ENCODE measurements at regions not wholly inside any gene's neighbourhood (a gene's known extent, or its start where the extent isn't known, plus 50 kb on each side); places are given as distances from the start of the nearest gene placed in this dataset.

- TF ChIP-seq CTCF (IDR thresholded peaks at IDR 0.05; ENCODE audit: low read length) = no peak
- TF ChIP-seq EZH2 (optimal IDR thresholded peaks at IDR 0.05; ENCODE audit: low read depth, low read length) = no peak
- no peak for TF ChIP-seq EZH2phosphoT487 (IDR thresholded peaks at IDR 0.05; ENCODE audit: low read length)
- Histone ChIP-seq H3K36me3 (replicated peaks; ENCODE audit: insufficient read depth, low read length) (no peaks in the 10 kb centered on the region), H3F3A (ENCODE audit: insufficient read depth, low read length) (no peaks in the 10 kb centered on the region), H3K4me1 (ENCODE audit: low read length) (0 out of 2 replicates have a peak, but pooled peaks cover 1% of the 10 kb centered on the region), H3K9ac (ENCODE audit: low read length) (no peak overlapping the region), H3K79me2 (ENCODE audit: low read length) (no peaks in the 10 kb centered on the region), H4K20me1 (ENCODE audit: insufficient read depth, low read length) (no peaks in the 10 kb centered on the region), H3K4me3 (ENCODE audit: low read length) (no peak overlapping the region), H3K4me2 (ENCODE audit: low read depth, low read length) (no peak overlapping the region), H3K9me3 (replicated peaks; ENCODE audit: insufficient read depth, low read length) (no peaks in the 10 kb centered on the region), H2AFZ (ENCODE audit: low read length) (no peak overlapping the region), H3K9me2 (replicated peaks; ENCODE audit: insufficient read depth, low read length) (no peaks in the 10 kb centered on the region), H3K27me3 (replicated peaks; ENCODE audit: insufficient read depth, low read length) (no peaks in the 10 kb centered on the region), H3K27ac (ENCODE audit: low read length) (no peak overlapping the region)
- DNase-seq = no peak
Observed at GRCh38 chr12:25424211-25424731, 128.8 kb downstream of the LMNTD1 start.

GRCh38 chr12:25423355-25424050 lies 129.6 kb downstream of the LMNTD1 start:
- Histone ChIP-seq H3F3A (ENCODE audit: insufficient read depth, low read length) (no peaks in the 10 kb centered on the region), H3K27ac (ENCODE audit: low read length) (no peak overlapping the region), H3K79me2 (ENCODE audit: low read length) (no peaks in the 10 kb centered on the region), H3K9me2 (replicated peaks; ENCODE audit: insufficient read depth, low read length) (no peaks in the 10 kb centered on the region), H3K27me3 (replicated peaks; ENCODE audit: insufficient read depth, low read length) (no peaks in the 10 kb centered on the region), H3K4me3 (ENCODE audit: low read length) (no peak overlapping the region), H3K4me1 (ENCODE audit: low read length) (no peaks in the 10 kb centered on the region), H3K36me3 (replicated peaks; ENCODE audit: insufficient read depth, low read length) (no peaks in the 10 kb centered on the region), H4K20me1 (ENCODE audit: insufficient read depth, low read length) (no peaks in the 10 kb centered on the region), H3K4me2 (ENCODE audit: low read depth, low read length) (no peak overlapping the region), H3K9ac (ENCODE audit: low read length) (no peak overlapping the region), H2AFZ (ENCODE audit: low read length) (no peak overlapping the region), H3K9me3 (replicated peaks; ENCODE audit: insufficient read depth, low read length) (no peaks in the 10 kb centered on the region)
- TF ChIP-seq EZH2phosphoT487 (IDR thresholded peaks at IDR 0.05; ENCODE audit: low read length) (no peak), CTCF (IDR thresholded peaks at IDR 0.05; ENCODE audit: low read length) (no peak), EZH2 (optimal IDR thresholded peaks at IDR 0.05; ENCODE audit: low read depth, low read length) (no peak)
- no peak for DNase-seq

GRCh38 chr12:25422241-25422640 lies 130.8 kb downstream of the LMNTD1 start:
- H3K27me3 ChIP-seq (replicated peaks; ENCODE audit: insufficient read depth, low read length) = no peaks in the 10 kb centered on the region
- DNase-seq = no peak

More at GRCh38 chr12:25422241-25422640, 130.8 kb downstream of the LMNTD1 start:
- Histone ChIP-seq H4K20me1 (ENCODE audit: insufficient read depth, low read length) (no peaks in the 10 kb centered on the region), H3K9me3 (replicated peaks; ENCODE audit: insufficient read depth, low read length) (no peaks in the 10 kb centered on the region), H3K4me2 (ENCODE audit: low read depth, low read length) (no peak overlapping the region), H3K9ac (ENCODE audit: low read length) (no peak overlapping the region), H3K79me2 (ENCODE audit: low read length) (no peaks in the 10 kb centered on the region), H3F3A (ENCODE audit: insufficient read depth, low read length) (no peaks in the 10 kb centered on the region), H2AFZ (ENCODE audit: low read length) (no peak overlapping the region), H3K9me2 (replicated peaks; ENCODE audit: insufficient read depth, low read length) (no peaks in the 10 kb centered on the region), H3K4me1 (ENCODE audit: low read length) (no peaks in the 10 kb centered on the region), H3K27ac (ENCODE audit: low read length) (no peak overlapping the region), H3K36me3 (replicated peaks; ENCODE audit: insufficient read depth, low read length) (no peaks in the 10 kb centered on the region), H3K4me3 (ENCODE audit: low read length) (no peak overlapping the region)
- no peak for TF ChIP-seq EZH2phosphoT487 (IDR thresholded peaks at IDR 0.05; ENCODE audit: low read length)
- no peak for TF ChIP-seq CTCF (IDR thresholded peaks at IDR 0.05; ENCODE audit: low read length)
- TF ChIP-seq EZH2 (optimal IDR thresholded peaks at IDR 0.05; ENCODE audit: low read depth, low read length) = no peak

All from MM.1S (cell line).